ENCODE measurements at regions not wholly inside any gene's neighbourhood (a gene's known extent, or its start where the extent isn't known, plus 50 kb on each side); places are given as distances from the start of the nearest gene placed in this dataset.

DNA sequence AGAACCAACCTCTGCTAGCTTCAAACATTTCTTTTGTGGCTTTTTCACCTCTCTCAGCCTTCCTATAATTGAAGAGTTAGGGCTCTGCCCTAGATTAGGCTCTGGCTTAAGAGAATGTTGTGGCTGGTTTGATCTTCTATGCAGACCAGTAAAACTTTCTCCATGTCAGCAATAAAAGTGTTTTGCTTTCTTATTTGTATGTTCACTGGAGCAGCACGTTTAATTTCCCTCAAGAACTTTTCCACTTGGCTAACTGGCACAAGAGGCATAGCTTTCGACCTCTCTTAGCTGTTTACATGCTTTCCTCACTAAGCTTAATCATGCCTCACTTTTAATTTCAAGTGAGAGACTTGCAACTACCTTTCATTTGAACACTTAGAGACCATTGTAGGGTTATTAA is 964.7 kb downstream of the ROBO2 start:
- H3K4me1 ChIP-seq (ENCODE audit: control insufficient read depth, extremely low read depth, insufficient read depth, low read length): no peaks in the 10 kb centered on the region
- H3K4me2 ChIP-seq (ENCODE audit: extremely low read depth, insufficient read depth, low read length): no peak overlapping the region
- no peaks in the 10 kb centered on the region for H3K79me2 ChIP-seq (ENCODE audit: control insufficient read depth, insufficient read depth, low read length)
- no peak overlapping the region for H3K9ac ChIP-seq (ENCODE audit: insufficient read depth, low read length)
- no peaks in the 10 kb centered on the region for H3K9me3 ChIP-seq (ENCODE audit: control insufficient read depth, insufficient read depth, low read depth, low read length)
- H3K36me3 ChIP-seq (ENCODE audit: control insufficient read depth, insufficient read depth, low read length): no peaks in the 10 kb centered on the region
- H3K27ac ChIP-seq (ENCODE audit: insufficient read depth, low read length): no peak overlapping the region
- no peaks in the 10 kb centered on the region for H3K27me3 ChIP-seq (ENCODE audit: control insufficient read depth, insufficient read depth, low read length)
- H3K4me3 ChIP-seq (replicated peaks in 1 of 4; ENCODE audit: control extremely low read depth in 1 of 4, insufficient read depth in 1 of 4, low read depth in 3 of 4, low read length in 4 of 4): no peak overlapping the region
- no peak overlapping the region for H2AFZ ChIP-seq (ENCODE audit: low read length)
- no peak for DNase-seq (ENCODE audit: low read depth in 2 of 2)
- H4K20me1 ChIP-seq (ENCODE audit: control insufficient read depth, extremely low read depth, insufficient read depth, low read length): no peaks in the 10 kb centered on the region
- TF ChIP-seq, protein P1, sequence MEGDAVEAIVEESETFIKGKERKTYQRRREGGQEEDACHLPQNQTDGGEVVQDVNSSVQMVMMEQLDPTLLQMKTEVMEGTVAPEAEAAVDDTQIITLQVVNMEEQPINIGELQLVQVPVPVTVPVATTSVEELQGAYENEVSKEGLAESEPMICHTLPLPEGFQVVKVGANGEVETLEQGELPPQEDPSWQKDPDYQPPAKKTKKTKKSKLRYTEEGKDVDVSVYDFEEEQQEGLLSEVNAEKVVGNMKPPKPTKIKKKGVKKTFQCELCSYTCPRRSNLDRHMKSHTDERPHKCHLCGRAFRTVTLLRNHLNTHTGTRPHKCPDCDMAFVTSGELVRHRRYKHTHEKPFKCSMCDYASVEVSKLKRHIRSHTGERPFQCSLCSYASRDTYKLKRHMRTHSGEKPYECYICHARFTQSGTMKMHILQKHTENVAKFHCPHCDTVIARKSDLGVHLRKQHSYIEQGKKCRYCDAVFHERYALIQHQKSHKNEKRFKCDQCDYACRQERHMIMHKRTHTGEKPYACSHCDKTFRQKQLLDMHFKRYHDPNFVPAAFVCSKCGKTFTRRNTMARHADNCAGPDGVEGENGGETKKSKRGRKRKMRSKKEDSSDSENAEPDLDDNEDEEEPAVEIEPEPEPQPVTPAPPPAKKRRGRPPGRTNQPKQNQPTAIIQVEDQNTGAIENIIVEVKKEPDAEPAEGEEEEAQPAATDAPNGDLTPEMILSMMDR (conservative IDR thresholded peaks at IDR 0.05 in 1 of 2, IDR thresholded peaks at IDR 0.05 in 1 of 2; ENCODE audit: low read depth in 1 of 2, low read length in 2 of 2): no peak
- no peak for TF ChIP-seq EZH2 (IDR thresholded peaks at IDR 0.05; ENCODE audit: low read length, missing control alignments)

DNA sequence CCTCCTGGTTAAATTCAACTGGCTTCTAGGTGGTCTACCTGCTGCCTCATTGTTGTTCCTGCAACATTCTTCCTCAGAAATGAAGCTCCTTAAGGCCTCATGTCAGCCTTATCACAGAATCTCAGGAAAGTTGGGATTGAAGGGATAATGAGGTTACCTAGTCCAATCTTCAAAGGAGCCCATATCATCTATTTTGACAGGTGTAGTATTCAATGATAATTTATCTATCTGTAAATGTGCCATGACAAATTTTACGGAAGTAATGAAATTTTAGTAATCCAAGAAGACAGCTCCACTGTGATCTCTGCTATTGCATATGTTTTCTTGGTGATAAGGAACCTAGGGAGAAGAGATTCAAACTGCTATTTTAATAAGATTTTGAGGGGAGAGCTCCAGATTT is 973.8 kb downstream of the ROBO2 start:
- no peak overlapping the region for H3K4me3 ChIP-seq (replicated peaks in 1 of 4; ENCODE audit: control extremely low read depth in 1 of 4, insufficient read depth in 1 of 4, low read depth in 3 of 4, low read length in 4 of 4)
- TF ChIP-seq, protein P1 (conservative IDR thresholded peaks at IDR 0.05 in 1 of 2, IDR thresholded peaks at IDR 0.05 in 1 of 2; ENCODE audit: low read depth in 1 of 2, low read length in 2 of 2): no peak
- TF ChIP-seq EZH2 (IDR thresholded peaks at IDR 0.05; ENCODE audit: low read length, missing control alignments): no peak
- no peak overlapping the region for H2AFZ ChIP-seq (ENCODE audit: low read length)
- H3K9me3 ChIP-seq (ENCODE audit: control insufficient read depth, insufficient read depth, low read depth, low read length): no peaks in the 10 kb centered on the region
- DNase-seq (ENCODE audit: low read depth in 2 of 2): no peak
- H3K27me3 ChIP-seq (ENCODE audit: control insufficient read depth, insufficient read depth, low read length): no peaks in the 10 kb centered on the region
- H3K27ac ChIP-seq (ENCODE audit: insufficient read depth, low read length): no peak overlapping the region
- H3K9ac ChIP-seq (ENCODE audit: insufficient read depth, low read length): no peak overlapping the region
- no peak overlapping the region for H3K4me2 ChIP-seq (ENCODE audit: extremely low read depth, insufficient read depth, low read length)
- H3K79me2 ChIP-seq (ENCODE audit: control insufficient read depth, insufficient read depth, low read length): no peaks in the 10 kb centered on the region
- H3K36me3 ChIP-seq (ENCODE audit: control insufficient read depth, insufficient read depth, low read length): no peaks in the 10 kb centered on the region
- no peaks in the 10 kb centered on the region for H4K20me1 ChIP-seq (ENCODE audit: control insufficient read depth, extremely low read depth, insufficient read depth, low read length)
- no peaks in the 10 kb centered on the region for H3K4me1 ChIP-seq (ENCODE audit: control insufficient read depth, extremely low read depth, insufficient read depth, low read length)

GRCh38 chr3:78015856-78016255 is 976.0 kb downstream of the ROBO2 start:
- H3K4me3 ChIP-seq (replicated peaks in 1 of 4; ENCODE audit: control extremely low read depth in 1 of 4, insufficient read depth in 1 of 4, low read depth in 3 of 4, low read length in 4 of 4): no peak overlapping the region
- TF ChIP-seq EZH2 (IDR thresholded peaks at IDR 0.05; ENCODE audit: low read length, missing control alignments): no peak
- H3K4me1 ChIP-seq (ENCODE audit: control insufficient read depth, extremely low read depth, insufficient read depth, low read length): no peaks in the 10 kb centered on the region
- H2AFZ ChIP-seq (ENCODE audit: low read length): no peak overlapping the region
- H3K79me2 ChIP-seq (ENCODE audit: control insufficient read depth, insufficient read depth, low read length): no peaks in the 10 kb centered on the region
- H3K27ac ChIP-seq (ENCODE audit: insufficient read depth, low read length): no peak overlapping the region
- no peaks in the 10 kb centered on the region for H3K36me3 ChIP-seq (ENCODE audit: control insufficient read depth, insufficient read depth, low read length)
- H3K27me3 ChIP-seq (ENCODE audit: control insufficient read depth, insufficient read depth, low read length): no peaks in the 10 kb centered on the region
- no peak overlapping the region for H3K4me2 ChIP-seq (ENCODE audit: extremely low read depth, insufficient read depth, low read length)
- H3K9me3 ChIP-seq (ENCODE audit: control insufficient read depth, insufficient read depth, low read depth, low read length): no peaks in the 10 kb centered on the region
- no peak overlapping the region for H3K9ac ChIP-seq (ENCODE audit: insufficient read depth, low read length)
- no peak for DNase-seq (ENCODE audit: low read depth in 2 of 2)
- H4K20me1 ChIP-seq (ENCODE audit: control insufficient read depth, extremely low read depth, insufficient read depth, low read length): no peaks in the 10 kb centered on the region

Data from fibroblast of lung (primary cell).